H1 (cell line): ENCODE measurements at regions not wholly inside any gene's neighbourhood (a gene's known extent, or its start where the extent isn't known, plus 50 kb on each side); places are given as distances from the start of the nearest gene placed in this dataset.

Experiments
- CHD7 ChIP-seq: fragments of 300-600 bp; sonication (generic); IDR thresholded peaks from 2 replicates; pipeline ENCODE4 v1.7.1; 2012; ENCODE audit warnings: low read length, moderate library complexity, mild to moderate bottlenecking, inconsistent platforms; ENCODE audit not compliant: insufficient replicate concordance

- TF ChIP-seq CHD7: no peak
These were observed 213.5 kb downstream of the OR4C45 start (continued) for GRCh38 chr11:50246183-50246582.
